Liver (tissue), 8 donors: ENCODE measurements at regions not wholly inside any gene's neighbourhood (a gene's known extent, or its start where the extent isn't known, plus 50 kb on each side); places are given as distances from the start of the nearest gene placed in this dataset.

ENCODE experiments used
- DNase-seq: peaks from one replicate; pipeline ENCODE4 v3.0.0-alpha.2; 2017; ENCODE audit warnings: low spot score
- H3K27ac ChIP-seq, 2 donors: one replicate each; pipeline ENCODE4 v1.7.0; 2013; ENCODE audit warnings: inconsistent platforms in 2 of 2, low read length in 2 of 2, control low read depth in 1 of 2, low read depth in 1 of 2, mild to moderate bottlenecking in 1 of 2
- H3K27me3 ChIP-seq, 4 donors: one replicate each; pipeline versions ENCODE4 v1.6.1 to v1.7.0; 2013; ENCODE audit warnings: low read length in 3 of 4, inconsistent platforms in 1 of 4, mild to moderate bottlenecking in 1 of 4, moderate library complexity in 1 of 4; ENCODE audit not compliant: control insufficient read depth in 4 of 4, insufficient read depth in 4 of 4
- H3K36me3 ChIP-seq, 4 donors: one replicate each; pipeline versions ENCODE4 v1.6.1 to v1.7.0; 2013; ENCODE audit warnings: low read length in 3 of 4, mild to moderate bottlenecking in 3 of 4, low read depth in 1 of 4, moderate library complexity in 1 of 4; ENCODE audit not compliant: control insufficient read depth in 4 of 4, insufficient read depth in 3 of 4
- H3K4me1 ChIP-seq, 4 donors: one replicate each; pipeline versions ENCODE4 v1.6.1 to v1.7.0; 2013; ENCODE audit warnings: low read length in 3 of 4, mild to moderate bottlenecking in 3 of 4, moderate library complexity in 1 of 4; ENCODE audit not compliant: control insufficient read depth in 4 of 4, insufficient read depth in 4 of 4
- H3K4me3 ChIP-seq, 3 donors: one replicate each; pipeline versions ENCODE4 v1.6.1 to v1.7.0; 2013; ENCODE audit warnings: low read length in 3 of 3, control low read depth in 1 of 3, low read depth in 1 of 3, mild to moderate bottlenecking in 1 of 3
- H3K9ac ChIP-seq, 2 donors: one replicate each; pipeline ENCODE4 v1.7.0; 2013; ENCODE audit warnings: low read length in 2 of 2, mild to moderate bottlenecking in 2 of 2, moderate library complexity in 2 of 2, control low read depth in 1 of 2, low read depth in 1 of 2
- H3K9me3 ChIP-seq, 4 donors: one replicate each; pipeline versions ENCODE4 v1.6.1 to v1.7.0; 2013; ENCODE audit warnings: low read length in 3 of 4; ENCODE audit not compliant: control insufficient read depth in 4 of 4
- EGR1 ChIP-seq, 2 donors: IDR thresholded peaks; 2 replicates each; pipeline ENCODE4 v1.6.1; 2016 to 2018; ENCODE audit warnings: antibody characterized with exemption in 2 of 2, low read depth in 2 of 2
- FOXA1 ChIP-seq: IDR thresholded peaks from 2 replicates; pipeline ENCODE4 v1.6.1; 2016; ENCODE audit warnings: antibody characterized with exemption
- FOXA2 ChIP-seq: IDR thresholded peaks from 2 replicates; pipeline ENCODE4 v1.6.1; 2016; ENCODE audit warnings: antibody characterized with exemption
- GABPA ChIP-seq, 2 donors: IDR thresholded peaks in 1 of 2; conservative IDR thresholded peaks in 1 of 2; 2 replicates each; pipeline ENCODE4 v1.6.1; 2016; ENCODE audit warnings: antibody characterized with exemption in 2 of 2, mild to moderate bottlenecking in 1 of 2, moderate library complexity in 1 of 2
- HNF4A ChIP-seq, 2 donors: conservative IDR thresholded peaks; 2 replicates each; pipeline ENCODE4 v1.6.1; 2016; ENCODE audit warnings: antibody characterized with exemption in 2 of 2, mild to moderate bottlenecking in 2 of 2
- HNF4G ChIP-seq: IDR thresholded peaks from 2 replicates; pipeline ENCODE4 v1.6.1; 2016; ENCODE audit warnings: antibody characterized with exemption
- JUND ChIP-seq, 2 donors: IDR thresholded peaks; 2 replicates each; pipeline ENCODE4 v1.6.1; 2016; ENCODE audit warnings: antibody characterized with exemption in 2 of 2
- NR2F2 ChIP-seq: IDR thresholded peaks from 2 replicates; pipeline ENCODE4 v1.6.1; 2016; ENCODE audit warnings: antibody characterized with exemption
- RAD21 ChIP-seq, 2 donors: IDR thresholded peaks; 2 replicates each; pipeline ENCODE4 v1.6.1; 2016; ENCODE audit warnings: antibody characterized with exemption in 2 of 2, mild to moderate bottlenecking in 2 of 2
- RXRA ChIP-seq, 2 donors: IDR thresholded peaks; 2 replicates each; pipeline ENCODE4 v1.6.1; 2017 to 2018; ENCODE audit warnings: antibody characterized with exemption in 2 of 2, mild to moderate bottlenecking in 1 of 2
- SP1 ChIP-seq: IDR thresholded peaks from 2 replicates; pipeline ENCODE4 v1.6.1; 2018; ENCODE audit warnings: antibody characterized with exemption, mild to moderate bottlenecking
- TAF1 ChIP-seq: conservative IDR thresholded peaks from 2 replicates; pipeline ENCODE4 v1.6.1; 2016; ENCODE audit warnings: antibody characterized with exemption, mild to moderate bottlenecking
- YY1 ChIP-seq: IDR thresholded peaks from 2 replicates; pipeline ENCODE4 v1.6.1; 2016; ENCODE audit warnings: antibody characterized with exemption, mild to moderate bottlenecking
- WGBS: extraction: QIAGEN DNeasy Blood & Tissue Kit; methylation state at CpG from one replicate; pipeline ENCODE4 v1.1.7; 2013; 5-methylcytosine and 5-hydroxymethylcytosine counted together
- TF ChIP-seq, protein P1 (sequence below): IDR thresholded peaks from 2 replicates; pipeline ENCODE4 v1.6.1; 2016; ENCODE audit warnings: antibody characterized with exemption
- TF ChIP-seq, protein P2 (sequence below): IDR thresholded peaks from 2 replicates; pipeline ENCODE4 v1.6.1; 2016; ENCODE audit warnings: antibody characterized with exemption, mild to moderate bottlenecking
- TF ChIP-seq, protein P3 (sequence below): IDR thresholded peaks from 2 replicates; pipeline ENCODE4 v1.6.1; 2016; ENCODE audit warnings: antibody characterized with exemption
- TF ChIP-seq, protein P4 (sequence below): IDR thresholded peaks from 2 replicates; pipeline ENCODE4 v1.6.1; 2016; ENCODE audit warnings: antibody characterized with exemption
- TF ChIP-seq, protein P5 (sequence below): fragments of 150-350 bp; IDR thresholded peaks from 2 replicates; pipeline ENCODE4 v1.5.1; 2017; ENCODE audit warnings: improper control_type of control experiment, low read depth, low read length; ENCODE audit not compliant: missing input control
- donor health status: healthy.
- donor health status: healthy.
- donor health status: healthy.
- donor health status: healthy.
- donor health status: healthy.

DNA sequence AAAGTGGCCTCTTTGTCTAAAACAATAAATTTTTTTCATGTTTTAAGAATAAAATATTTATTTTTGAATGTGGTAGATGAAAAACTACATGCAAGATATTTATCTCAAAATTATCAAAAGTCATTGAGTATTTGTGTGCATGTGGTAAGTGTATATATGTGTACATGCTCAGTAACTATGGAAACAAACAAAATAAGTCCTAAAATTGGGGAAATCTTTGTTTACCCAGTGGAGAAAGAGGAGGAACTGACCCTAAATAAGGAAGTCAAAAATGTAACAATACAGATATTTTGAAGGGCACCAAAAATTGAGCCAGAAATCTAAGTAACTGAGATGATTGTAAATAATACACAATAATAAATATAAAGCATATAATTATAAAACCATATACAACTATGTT, 639.2 kb downstream of the MAFB start:
- no peaks in the 10 kb centered on the region for H3K27me3 ChIP-seq
- H3K9ac ChIP-seq: no peak overlapping the region
- no peak for DNase-seq
- TF ChIP-seq, protein P1, sequence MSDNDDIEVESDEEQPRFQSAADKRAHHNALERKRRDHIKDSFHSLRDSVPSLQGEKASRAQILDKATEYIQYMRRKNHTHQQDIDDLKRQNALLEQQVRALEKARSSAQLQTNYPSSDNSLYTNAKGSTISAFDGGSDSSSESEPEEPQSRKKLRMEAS: no peak
- TF ChIP-seq YY1: no peak
- TF ChIP-seq RAD21 (IDR thresholded peaks at IDR 0.05): no peak
- TF ChIP-seq SP1: no peak
- TF ChIP-seq GABPA (IDR thresholded peaks at IDR 0.05 in 1 of 2, conservative IDR thresholded peaks at IDR 0.05 in 1 of 2): no peak
- TF ChIP-seq FOXA1: no peak
- TF ChIP-seq JUND (IDR thresholded peaks at IDR 0.05): no peak
- TF ChIP-seq EGR1 (IDR thresholded peaks at IDR 0.05; ENCODE audit: low read depth in 2 of 2): no peak
- TF ChIP-seq HNF4G: no peak
- no peak for TF ChIP-seq TAF1
- TF ChIP-seq, protein P2, sequence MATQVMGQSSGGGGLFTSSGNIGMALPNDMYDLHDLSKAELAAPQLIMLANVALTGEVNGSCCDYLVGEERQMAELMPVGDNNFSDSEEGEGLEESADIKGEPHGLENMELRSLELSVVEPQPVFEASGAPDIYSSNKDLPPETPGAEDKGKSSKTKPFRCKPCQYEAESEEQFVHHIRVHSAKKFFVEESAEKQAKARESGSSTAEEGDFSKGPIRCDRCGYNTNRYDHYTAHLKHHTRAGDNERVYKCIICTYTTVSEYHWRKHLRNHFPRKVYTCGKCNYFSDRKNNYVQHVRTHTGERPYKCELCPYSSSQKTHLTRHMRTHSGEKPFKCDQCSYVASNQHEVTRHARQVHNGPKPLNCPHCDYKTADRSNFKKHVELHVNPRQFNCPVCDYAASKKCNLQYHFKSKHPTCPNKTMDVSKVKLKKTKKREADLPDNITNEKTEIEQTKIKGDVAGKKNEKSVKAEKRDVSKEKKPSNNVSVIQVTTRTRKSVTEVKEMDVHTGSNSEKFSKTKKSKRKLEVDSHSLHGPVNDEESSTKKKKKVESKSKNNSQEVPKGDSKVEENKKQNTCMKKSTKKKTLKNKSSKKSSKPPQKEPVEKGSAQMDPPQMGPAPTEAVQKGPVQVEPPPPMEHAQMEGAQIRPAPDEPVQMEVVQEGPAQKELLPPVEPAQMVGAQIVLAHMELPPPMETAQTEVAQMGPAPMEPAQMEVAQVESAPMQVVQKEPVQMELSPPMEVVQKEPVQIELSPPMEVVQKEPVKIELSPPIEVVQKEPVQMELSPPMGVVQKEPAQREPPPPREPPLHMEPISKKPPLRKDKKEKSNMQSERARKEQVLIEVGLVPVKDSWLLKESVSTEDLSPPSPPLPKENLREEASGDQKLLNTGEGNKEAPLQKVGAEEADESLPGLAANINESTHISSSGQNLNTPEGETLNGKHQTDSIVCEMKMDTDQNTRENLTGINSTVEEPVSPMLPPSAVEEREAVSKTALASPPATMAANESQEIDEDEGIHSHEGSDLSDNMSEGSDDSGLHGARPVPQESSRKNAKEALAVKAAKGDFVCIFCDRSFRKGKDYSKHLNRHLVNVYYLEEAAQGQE: no peak
- TF ChIP-seq RXRA (IDR thresholded peaks at IDR 0.05): no peak
- TF ChIP-seq, protein P3, sequence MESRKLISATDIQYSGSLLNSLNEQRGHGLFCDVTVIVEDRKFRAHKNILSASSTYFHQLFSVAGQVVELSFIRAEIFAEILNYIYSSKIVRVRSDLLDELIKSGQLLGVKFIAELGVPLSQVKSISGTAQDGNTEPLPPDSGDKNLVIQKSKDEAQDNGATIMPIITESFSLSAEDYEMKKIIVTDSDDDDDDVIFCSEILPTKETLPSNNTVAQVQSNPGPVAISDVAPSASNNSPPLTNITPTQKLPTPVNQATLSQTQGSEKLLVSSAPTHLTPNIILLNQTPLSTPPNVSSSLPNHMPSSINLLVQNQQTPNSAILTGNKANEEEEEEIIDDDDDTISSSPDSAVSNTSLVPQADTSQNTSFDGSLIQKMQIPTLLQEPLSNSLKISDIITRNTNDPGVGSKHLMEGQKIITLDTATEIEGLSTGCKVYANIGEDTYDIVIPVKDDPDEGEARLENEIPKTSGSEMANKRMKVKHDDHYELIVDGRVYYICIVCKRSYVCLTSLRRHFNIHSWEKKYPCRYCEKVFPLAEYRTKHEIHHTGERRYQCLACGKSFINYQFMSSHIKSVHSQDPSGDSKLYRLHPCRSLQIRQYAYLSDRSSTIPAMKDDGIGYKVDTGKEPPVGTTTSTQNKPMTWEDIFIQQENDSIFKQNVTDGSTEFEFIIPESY: no peak
- TF ChIP-seq NR2F2: no peak
- no peak for TF ChIP-seq FOXA2
- TF ChIP-seq, protein P4, sequence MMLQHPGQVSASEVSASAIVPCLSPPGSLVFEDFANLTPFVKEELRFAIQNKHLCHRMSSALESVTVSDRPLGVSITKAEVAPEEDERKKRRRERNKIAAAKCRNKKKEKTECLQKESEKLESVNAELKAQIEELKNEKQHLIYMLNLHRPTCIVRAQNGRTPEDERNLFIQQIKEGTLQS: no peak
- no peak overlapping the region for H3K27ac ChIP-seq
- no peaks in the 10 kb centered on the region for H3K9me3 ChIP-seq
- no peak overlapping the region for H3K4me3 ChIP-seq
- no peaks in the 10 kb centered on the region for H3K36me3 ChIP-seq
- H3K4me1 ChIP-seq: no peaks in the 10 kb centered on the region

DNA sequence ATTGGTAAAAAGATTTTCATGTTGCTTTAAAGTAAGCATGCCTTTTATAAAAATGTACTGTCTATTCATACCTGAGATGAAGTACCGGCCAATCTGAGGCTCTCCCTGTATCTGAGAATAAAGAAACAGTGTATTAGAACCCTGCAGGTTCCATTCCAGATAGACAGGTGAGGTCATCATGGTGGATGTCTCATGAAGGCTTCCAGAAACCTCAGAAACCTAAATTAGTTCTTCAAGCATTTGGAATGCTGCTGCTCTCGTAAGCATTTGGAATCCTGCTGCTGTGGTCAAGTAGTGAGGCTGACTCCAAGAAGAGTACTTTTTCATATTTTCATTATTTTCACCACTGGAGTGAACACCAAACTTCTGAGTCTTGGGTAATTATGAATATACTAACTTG, 642.3 kb downstream of the MAFB start:
- no peaks in the 10 kb centered on the region for H3K36me3 ChIP-seq
- H3K4me3 ChIP-seq: no peak overlapping the region
- WGBS: 94% methylated on average over 2 of the region's 2 CpGs
- TF ChIP-seq FOXA1 (no peak), HNF4G (no peak), JUND (IDR thresholded peaks at IDR 0.05) (no peak), YY1 (no peak), RXRA (IDR thresholded peaks at IDR 0.05) (no peak), SP1 (no peak), HNF4A (conservative IDR thresholded peaks at IDR 0.05) (no peak)
- TF ChIP-seq, protein P4: no peak
- TF ChIP-seq, protein P3: no peak
- TF ChIP-seq, protein P5, sequence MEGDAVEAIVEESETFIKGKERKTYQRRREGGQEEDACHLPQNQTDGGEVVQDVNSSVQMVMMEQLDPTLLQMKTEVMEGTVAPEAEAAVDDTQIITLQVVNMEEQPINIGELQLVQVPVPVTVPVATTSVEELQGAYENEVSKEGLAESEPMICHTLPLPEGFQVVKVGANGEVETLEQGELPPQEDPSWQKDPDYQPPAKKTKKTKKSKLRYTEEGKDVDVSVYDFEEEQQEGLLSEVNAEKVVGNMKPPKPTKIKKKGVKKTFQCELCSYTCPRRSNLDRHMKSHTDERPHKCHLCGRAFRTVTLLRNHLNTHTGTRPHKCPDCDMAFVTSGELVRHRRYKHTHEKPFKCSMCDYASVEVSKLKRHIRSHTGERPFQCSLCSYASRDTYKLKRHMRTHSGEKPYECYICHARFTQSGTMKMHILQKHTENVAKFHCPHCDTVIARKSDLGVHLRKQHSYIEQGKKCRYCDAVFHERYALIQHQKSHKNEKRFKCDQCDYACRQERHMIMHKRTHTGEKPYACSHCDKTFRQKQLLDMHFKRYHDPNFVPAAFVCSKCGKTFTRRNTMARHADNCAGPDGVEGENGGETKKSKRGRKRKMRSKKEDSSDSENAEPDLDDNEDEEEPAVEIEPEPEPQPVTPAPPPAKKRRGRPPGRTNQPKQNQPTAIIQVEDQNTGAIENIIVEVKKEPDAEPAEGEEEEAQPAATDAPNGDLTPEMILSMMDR: no peak
- peaks cover 0 to 2% (median 0%) of the 10 kb centered on the region in 4 donors for H3K9me3 ChIP-seq
- no peak overlapping the region for H3K9ac ChIP-seq
- DNase-seq: no peak
- no peaks in the 10 kb centered on the region for H3K27me3 ChIP-seq
- H3K4me1 ChIP-seq: no peaks in the 10 kb centered on the region
- H3K27ac ChIP-seq: no peak overlapping the region
